Osteoblast (primary cell): ENCODE measurements at regions not wholly inside any gene's neighbourhood (a gene's known extent, or its start where the extent isn't known, plus 50 kb on each side); places are given as distances from the start of the nearest gene placed in this dataset.

ENCODE experiments used
- DNase-seq: peaks from one replicate; pipeline ENCODE4 v3.0.0; 2011; ENCODE audit warnings: low spot score, mixed read lengths; ENCODE audit not compliant: insufficient read length; ENCODE audit errors: missing footprints
- H2AFZ ChIP-seq: 2 replicates; pipeline ENCODE4 v1.6.0; 2011; ENCODE audit warnings: mild to moderate bottlenecking, low read length
- H3K27ac ChIP-seq: 2 replicates; pipeline ENCODE4 v1.5.1; 2011; ENCODE audit warnings: mild to moderate bottlenecking, low read depth, low read length, moderate library complexity
- H3K27me3 ChIP-seq: 2 replicates; pipeline ENCODE4 v1.6.0; 2012; ENCODE audit warnings: mild to moderate bottlenecking, control low read depth, inconsistent platforms, low read length, moderate library complexity; ENCODE audit not compliant: insufficient read depth
- H3K36me3 ChIP-seq: 2 replicates; pipeline ENCODE4 v1.5.1; 2011; ENCODE audit warnings: mild to moderate bottlenecking, low read length, control low read depth, moderate library complexity; ENCODE audit not compliant: insufficient read depth
- H3K4me1 ChIP-seq: 2 replicates; pipeline ENCODE4 v1.5.1; 2011; ENCODE audit warnings: mild to moderate bottlenecking, low read length, control low read depth, moderate library complexity; ENCODE audit not compliant: insufficient read depth
- H3K4me2 ChIP-seq: 2 replicates; pipeline ENCODE4 v1.6.0; 2011; ENCODE audit warnings: mild to moderate bottlenecking, low read length; ENCODE audit not compliant: insufficient read depth
- H3K4me3 ChIP-seq: fragments of 200-600 bp; sonication (generic); 3 replicates; pipeline ENCODE4 v1.5.1; 2012; ENCODE audit warnings: mild to moderate bottlenecking, low read length, inconsistent platforms; ENCODE audit not compliant: insufficient read depth
- H3K79me2 ChIP-seq: 2 replicates; pipeline ENCODE4 v1.6.0; 2012; ENCODE audit warnings: mild to moderate bottlenecking, low read length, control low read depth, inconsistent platforms; ENCODE audit not compliant: insufficient read depth
- H3K9me3 ChIP-seq: 2 replicates; pipeline ENCODE4 v1.5.1; 2011; ENCODE audit warnings: low read depth, low read length, control low read depth
- H4K20me1 ChIP-seq: 2 replicates; pipeline ENCODE4 v1.6.0; 2012; ENCODE audit warnings: mild to moderate bottlenecking, low read length, control low read depth; ENCODE audit not compliant: insufficient read depth
- CTCF ChIP-seq: IDR thresholded peaks from 2 replicates; pipeline ENCODE4 v1.5.1; 2011; ENCODE audit warnings: mild to moderate bottlenecking, low read depth, low read length, moderate library complexity; ENCODE audit errors: extremely low read depth

GRCh38 chr18:78538669-78539440 lies 440.8 kb upstream of the SALL3 start:
- Histone ChIP-seq H4K20me1 (no peaks in the 10 kb centered on the region), H3K27me3 (no peaks in the 10 kb centered on the region), H3K4me3 (no peak overlapping the region), H3K79me2 (no peaks in the 10 kb centered on the region), H3K4me1 (no peaks in the 10 kb centered on the region), H3K4me2 (no peak overlapping the region), H3K9me3 (peaks cover 1% of the 10 kb centered on the region), H2AFZ (no peak overlapping the region), H3K27ac (no peak overlapping the region), H3K36me3 (no peaks in the 10 kb centered on the region)
- no peak for DNase-seq
- TF ChIP-seq CTCF = no peak

- H3K4me2 ChIP-seq = no peak overlapping the region
- H3K79me2 ChIP-seq = no peaks in the 10 kb centered on the region
- H3K4me1 ChIP-seq = no peaks in the 10 kb centered on the region
- no peak overlapping the region for H3K27ac ChIP-seq
- no peak overlapping the region for H3K4me3 ChIP-seq
- H2AFZ ChIP-seq = no peak overlapping the region
- DNase-seq = no peak
- H3K36me3 ChIP-seq = no peaks in the 10 kb centered on the region
- TF ChIP-seq CTCF = no peak
- H3K9me3 ChIP-seq = peaks cover 1% of the 10 kb centered on the region
- no peaks in the 10 kb centered on the region for H4K20me1 ChIP-seq
- H3K27me3 ChIP-seq = no peaks in the 10 kb centered on the region
Observed at GRCh38 chr18:78540636-78541529, 438.7 kb upstream of the SALL3 start.

- peaks cover 1% of the 10 kb centered on the region for H3K9me3 ChIP-seq
- H3K4me3 ChIP-seq = no peak overlapping the region
- no peak overlapping the region for H3K4me2 ChIP-seq
- no peaks in the 10 kb centered on the region for H3K4me1 ChIP-seq
- no peak for DNase-seq
- no peaks in the 10 kb centered on the region for H4K20me1 ChIP-seq
- no peak for TF ChIP-seq CTCF
- no peaks in the 10 kb centered on the region for H3K36me3 ChIP-seq
- no peak overlapping the region for H3K27ac ChIP-seq
- H3K79me2 ChIP-seq = no peaks in the 10 kb centered on the region
- no peaks in the 10 kb centered on the region for H3K27me3 ChIP-seq
- no peak overlapping the region for H2AFZ ChIP-seq
Observed at GRCh38 chr18:78542204-78542603, 437.4 kb upstream of the SALL3 start.

GRCh38 chr18:78543201-78543725 lies 436.4 kb upstream of the SALL3 start:
- Histone ChIP-seq H3K9me3 (peaks cover 1% of the 10 kb centered on the region), H3K27ac (no peak overlapping the region), H4K20me1 (no peaks in the 10 kb centered on the region), H3K27me3 (no peaks in the 10 kb centered on the region), H3K36me3 (no peaks in the 10 kb centered on the region), H3K4me1 (no peaks in the 10 kb centered on the region), H3K79me2 (no peaks in the 10 kb centered on the region), H3K4me3 (no peak overlapping the region), H3K4me2 (no peak overlapping the region), H2AFZ (no peak overlapping the region)
- TF ChIP-seq CTCF = no peak
- DNase-seq = no peak
